GM12878 (cell line): ENCODE measurements at regions not wholly inside any gene's neighbourhood (a gene's known extent, or its start where the extent isn't known, plus 50 kb on each side); places are given as distances from the start of the nearest gene placed in this dataset.

ENCODE experiments used
- ATAC-seq: fragments of 200-7000 bp; cut with Tn5 transposase; 3 replicates; pipeline ENCODE4 v1.9.1; 2020; ENCODE audit warnings: mild to moderate bottlenecking, moderate library complexity
- BruUV-seq: library from RNA; stranded (reverse); fragments of 400-500 nt; replicated peaks from 2 replicates; lab custom pipeline; 2021; lab: Mats Ljungman, UMichigan
- CTCF ChIA-PET: fragments of 300-600 bp; sonication (Branson Sonifier 250); formaldehyde crosslinking; extraction: SDS; loops from one replicate; lab custom pipeline; 2021; ENCODE audit warnings: inconsistent platforms; lab: Yijun Ruan, JAX
- POLR2A ChIA-PET: fragments of 350-600 bp; formaldehyde crosslinking; extraction: SDS; loops from one replicate; lab custom pipeline; 2021; ENCODE audit warnings: inconsistent platforms; lab: Charles Lee
- RAD21 ChIA-PET: fragments of 300-600 bp; sonication (Branson Sonifier 250); formaldehyde crosslinking; loops from one replicate; lab custom pipeline; 2023; ENCODE audit warnings: antibody characterized with exemption; ENCODE audit not compliant: unreplicated experiment; lab: Charles Lee
- SMC1A ChIA-PET: fragments of 300-600 bp; sonication (Branson Sonifier 250); formaldehyde crosslinking; loops from one replicate; lab custom pipeline; 2023; ENCODE audit not compliant: unreplicated experiment, uncharacterized antibody; lab: Charles Lee
- DNase-seq: peaks from one replicate; pipeline ENCODE4 v3.0.0-alpha.2; 2011; ENCODE audit warnings: low read depth, low spot score
- FAIRE-seq: peaks from 3 replicates; lab custom pipeline; 2011; peaks lifted over from hg19 to GRCh38; lab: Jason Lieb, UNC
- H2AFZ ChIP-seq: 2 replicates; pipeline ENCODE4 v1.6.0; 2011; ENCODE audit warnings: low read depth, low read length, control low read depth; ENCODE audit not compliant: control insufficient read depth
- H3K27ac ChIP-seq: 2 replicates; pipeline ENCODE4 v1.5.1; 2011; ENCODE audit warnings: control low read depth; ENCODE audit not compliant: control insufficient read depth, insufficient read depth
- H3K27me3 ChIP-seq, 2 experiments: replicated peaks in 1 of 2; 2 replicates each; pipeline versions ENCODE4 v1.6.0 to v1.6.1; 2011; ENCODE audit warnings: low read length in 1 of 2; ENCODE audit not compliant: control insufficient read depth in 2 of 2, insufficient read depth in 2 of 2
- H3K36me3 ChIP-seq, 2 experiments: 2 replicates each; pipeline ENCODE4 v1.5.1; 2011; ENCODE audit warnings: low read length in 1 of 2; ENCODE audit not compliant: control insufficient read depth in 2 of 2, insufficient read depth in 2 of 2
- H3K4me1 ChIP-seq: 2 replicates; pipeline ENCODE4 v1.6.1; 2011; ENCODE audit warnings: mild to moderate bottlenecking, low read length, moderate library complexity, mixed read lengths; ENCODE audit not compliant: control insufficient read depth, insufficient read depth
- H3K4me2 ChIP-seq: 2 replicates; pipeline ENCODE4 v1.6.0; 2011; ENCODE audit warnings: control low read depth; ENCODE audit not compliant: control insufficient read depth, insufficient read depth
- H3K4me3 ChIP-seq: fragments of 200-600 bp; sonication (generic); 2 replicates; pipeline ENCODE4 v1.5.1; 2016
- H3K79me2 ChIP-seq: 2 replicates; pipeline ENCODE4 v1.6.0; 2011; ENCODE audit warnings: low read length; ENCODE audit not compliant: control insufficient read depth, insufficient read depth
- H3K9ac ChIP-seq: 2 replicates; pipeline ENCODE4 v1.8.0; 2011; ENCODE audit warnings: low read length, control low read depth, mixed read lengths; ENCODE audit not compliant: control insufficient read depth, insufficient read depth
- H3K9me3 ChIP-seq: replicated peaks from 3 replicates; pipeline ENCODE4 v1.5.1; 2011; ENCODE audit warnings: mild to moderate bottlenecking, low read length; ENCODE audit not compliant: control insufficient read depth, insufficient read depth
- H4K20me1 ChIP-seq: 2 replicates; pipeline ENCODE4 v1.6.0; 2011; ENCODE audit not compliant: control insufficient read depth, insufficient read depth
- ATF2 ChIP-seq: IDR thresholded peaks from 2 replicates; pipeline ENCODE4 v1.6.1; 2012; ENCODE audit warnings: low read length, inconsistent platforms
- HDGF ChIP-seq: fragments of 450-650 bp; IDR thresholded peaks from 2 replicates; pipeline ENCODE4 v1.6.1; 2016; ENCODE audit warnings: antibody characterized with exemption
- IRF3 ChIP-seq: fragments of 450-650 bp; IDR thresholded peaks from 2 replicates; pipeline ENCODE4 v1.6.1; 2014; ENCODE audit warnings: mild to moderate bottlenecking
- MTA3 ChIP-seq: IDR thresholded peaks from 2 replicates; pipeline ENCODE4 v1.6.1; 2012; ENCODE audit warnings: low read length, inconsistent platforms, borderline replicate concordance
- MXI1 ChIP-seq: fragments of 150-350 bp; IDR thresholded peaks from 2 replicates; pipeline ENCODE4 v1.6.1; 2011; ENCODE audit warnings: low read depth, mild to moderate bottlenecking, inconsistent platforms, low read length, improper control_type of control experiment
- MYB ChIP-seq: fragments of 150-350 bp; IDR thresholded peaks from 2 replicates; pipeline ENCODE4 v1.6.1; 2014; ENCODE audit warnings: mild to moderate bottlenecking, low read depth, low read length, borderline replicate concordance
- PAX5 ChIP-seq: IDR thresholded peaks from 2 replicates; pipeline ENCODE4 v1.6.1; 2011; ENCODE audit warnings: low read depth, low read length, borderline replicate concordance
- RB1 ChIP-seq: fragments of 450-650 bp; formaldehyde crosslinking; IDR thresholded peaks from 2 replicates; pipeline ENCODE4 v1.6.1; 2017; ENCODE audit warnings: mild to moderate bottlenecking, borderline replicate concordance
- RELB ChIP-seq: fragments of 450-650 bp; IDR thresholded peaks from 2 replicates; pipeline ENCODE4 v1.6.1; 2017; ENCODE audit warnings: low read depth, mild to moderate bottlenecking, moderate library complexity
- REST ChIP-seq: IDR thresholded peaks from 2 replicates; pipeline ENCODE4 v1.6.1; 2012; ENCODE audit warnings: mild to moderate bottlenecking, low read depth, low read length
- SKIL ChIP-seq: fragments of 450-650 bp; IDR thresholded peaks from 2 replicates; pipeline ENCODE4 v1.6.1; 2017; ENCODE audit warnings: mild to moderate bottlenecking, low read depth, inconsistent platforms; ENCODE audit not compliant: poor library complexity, severe bottlenecking
- SMAD1 ChIP-seq: fragments of 450-650 bp; IDR thresholded peaks from 2 replicates; pipeline ENCODE4 v1.6.1; 2018; ENCODE audit warnings: mild to moderate bottlenecking, low read depth; ENCODE audit not compliant: partially characterized antibody
- SMC3 ChIP-seq: IDR thresholded peaks from 2 replicates; pipeline ENCODE4 v1.6.1; 2011; ENCODE audit warnings: low read length, improper control_type of control experiment, borderline replicate concordance
- ZNF24 ChIP-seq: fragments of 450-650 bp; IDR thresholded peaks from 2 replicates; pipeline ENCODE4 v1.6.1; 2017; ENCODE audit warnings: antibody characterized with exemption, mild to moderate bottlenecking
- ZNF274 ChIP-seq: IDR thresholded peaks from one replicate; pipeline ENCODE4 v1.8.0; 2011; ENCODE audit not compliant: insufficient read length, insufficient read depth
- WGBS: methylation state at CpG from one replicate; pipeline ENCODE4 v1.1.6; 2016; ENCODE audit warnings: low lambda C conversion rate; ENCODE audit not compliant: insufficient replicate concordance, insufficient coverage; ENCODE audit errors: missing lambda C conversion rate; 5-methylcytosine and 5-hydroxymethylcytosine counted together
- in situ Hi-C: fragments of 300-500 bp; cut with MboI; formaldehyde crosslinking; loops from 9 replicates; pipeline ENCODE4 v1.14.3; 2018; ENCODE audit warnings: mixed read lengths
- intact Hi-C: fragments of 100-400 bp; cut with micrococcal nuclease; formaldehyde crosslinking; loops from one replicate; pipeline ENCODE4 v1.14.2; 2022; ENCODE audit not compliant: unreplicated experiment

GRCh38 chr16:55018881-55019280 is 88.2 kb downstream of the IRX5 start:
- ATAC-seq = no peak
- DNase-seq = no peak
- H3K36me3 ChIP-seq = no peaks in the 10 kb centered on the region
- H2AFZ ChIP-seq = no peak overlapping the region
- H3K4me3 ChIP-seq = no peak overlapping the region
- WGBS = 68% methylated on average over 23 of the region's 24 CpGs
- H3K27ac ChIP-seq = no peak overlapping the region
- no peaks in the 10 kb centered on the region for H4K20me1 ChIP-seq
- ChIA-PET POLR2A (no interaction called here), RAD21 (no interaction called here), SMC1A (no interaction called here), CTCF (no interaction called here)
- no peak for FAIRE-seq
- intact Hi-C loops = no loop called here
- H3K4me1 ChIP-seq = no peaks in the 10 kb centered on the region
- no peak overlapping the region for H3K9ac ChIP-seq
- H3K4me2 ChIP-seq = no peak overlapping the region
- H3K79me2 ChIP-seq = no peaks in the 10 kb centered on the region
- in situ Hi-C loops = no loop called here
- no TSS peak for BruUV-seq
- no peaks in the 10 kb centered on the region for H3K27me3 ChIP-seq
- no peaks in the 10 kb centered on the region for H3K9me3 ChIP-seq
- TF ChIP-seq ZNF24 = no peak
- no peak for TF ChIP-seq SMC3
- no peak for TF ChIP-seq MYB
- TF ChIP-seq RELB = no peak
- no peak for TF ChIP-seq REST
- TF ChIP-seq HDGF = no peak
- TF ChIP-seq ATF2 = no peak
- TF ChIP-seq RB1 = no peak
- TF ChIP-seq PAX5 = no peak
- TF ChIP-seq SKIL = no peak
- no peak for TF ChIP-seq MXI1
- no peak for TF ChIP-seq SMAD1
- no peak for TF ChIP-seq IRF3
- no peak for TF ChIP-seq ZNF274
- TF ChIP-seq MTA3 = no peak
